CD8-positive, alpha-beta memory T cell (primary cell): ENCODE measurements at regions not wholly inside any gene's neighbourhood (a gene's known extent, or its start where the extent isn't known, plus 50 kb on each side); places are given as distances from the start of the nearest gene placed in this dataset.

Experiments used
- CTCF ChIA-PET: fragments of 350-600 bp; sonication (Branson Sonifier 250); formaldehyde crosslinking; loops from one replicate; lab custom pipeline; 2021; ENCODE audit warnings: antibody characterized with exemption; lab: Charles Lee
- POLR2A ChIA-PET: fragments of 350-600 bp; sonication (Branson Sonifier 250); formaldehyde crosslinking; loops from one replicate; lab custom pipeline; 2021; ENCODE audit warnings: antibody characterized with exemption; lab: Charles Lee
- DNase-seq, 5 donors: peaks; one replicate each; pipeline versions ENCODE4 v3.0.0 to v3.0.0-alpha.2; 2020 to 2022; ENCODE audit warnings: mixed read lengths in 1 of 5
- H3K27ac ChIP-seq: one replicate; pipeline ENCODE4 v1.7.0; 2013; ENCODE audit warnings: low read depth, mild to moderate bottlenecking, low read length, moderate library complexity
- H3K27me3 ChIP-seq: 2 replicates; pipeline ENCODE4 v1.7.0; 2013; ENCODE audit warnings: low read length, mild to moderate bottlenecking; ENCODE audit not compliant: insufficient read depth, poor library complexity, severe bottlenecking
- H3K36me3 ChIP-seq: 2 replicates; pipeline ENCODE4 v1.7.0; 2013; ENCODE audit warnings: mild to moderate bottlenecking, low read length, moderate library complexity; ENCODE audit not compliant: insufficient read depth
- H3K4me1 ChIP-seq: 2 replicates; pipeline ENCODE4 v1.7.0; 2013; ENCODE audit warnings: mild to moderate bottlenecking, low read length, moderate library complexity; ENCODE audit not compliant: insufficient read depth
- H3K4me3 ChIP-seq: 2 replicates; pipeline ENCODE4 v1.7.0; 2013; ENCODE audit warnings: mild to moderate bottlenecking, low read length
- H3K9me3 ChIP-seq: 2 replicates; pipeline ENCODE4 v1.7.0; 2013; ENCODE audit warnings: mild to moderate bottlenecking, low read length
- H3K27ac Mint-ChIP-seq, 8 donors: one replicate each; pipeline ENCODE4 v1.8.0; 2020 to 2021; ENCODE audit warnings: mixed read lengths in 8 of 8, mild to moderate bottlenecking in 6 of 8, inconsistent platforms in 3 of 8, moderate library complexity in 3 of 8
- H3K27me3 Mint-ChIP-seq, 2 donors: one replicate each; pipeline ENCODE4 v1.8.0; 2020 to 2021; ENCODE audit warnings: mixed read lengths in 2 of 2, mild to moderate bottlenecking in 1 of 2, moderate library complexity in 1 of 2
- H3K36me3 Mint-ChIP-seq, 3 donors: one replicate each; pipeline ENCODE4 v1.8.0; 2020 to 2021; ENCODE audit warnings: mixed read lengths in 3 of 3, inconsistent platforms in 1 of 3, mild to moderate bottlenecking in 1 of 3
- H3K4me1 Mint-ChIP-seq, 3 donors: one replicate each; pipeline ENCODE4 v1.8.0; 2020 to 2021; ENCODE audit warnings: mixed read lengths in 3 of 3, inconsistent platforms in 1 of 3, mild to moderate bottlenecking in 1 of 3
- H3K4me3 Mint-ChIP-seq, 7 donors: one replicate each; pipeline ENCODE4 v1.8.0; 2020 to 2021; ENCODE audit warnings: mixed read lengths in 7 of 7, mild to moderate bottlenecking in 6 of 7, moderate library complexity in 4 of 7, inconsistent platforms in 2 of 7
- H3K9me3 Mint-ChIP-seq, 5 donors: one replicate each; pipeline ENCODE4 v1.8.0; 2020 to 2022; ENCODE audit warnings: mixed read lengths in 5 of 5, mild to moderate bottlenecking in 3 of 5, moderate library complexity in 2 of 5, inconsistent platforms in 1 of 5

DNA sequence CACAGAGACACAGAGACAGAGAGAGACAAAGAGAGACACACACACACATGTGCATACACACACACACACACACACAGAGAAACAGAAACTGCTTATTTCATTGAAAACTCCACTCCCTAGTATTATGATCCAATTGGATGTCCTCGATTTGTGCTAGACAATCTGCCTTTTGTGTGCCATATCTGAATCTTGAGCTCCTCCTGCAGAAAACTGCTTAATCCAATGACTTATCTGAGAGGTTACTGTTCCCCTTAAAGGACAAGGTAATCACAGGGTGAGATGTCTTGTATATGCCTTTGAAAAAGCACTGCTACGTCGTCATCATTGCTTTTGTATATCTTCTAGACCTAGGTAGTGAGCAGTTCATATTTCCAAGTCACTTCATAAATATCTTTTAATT is 371.5 kb downstream of the LRIG3 start:
- Mint-ChIP-seq H3K4me3 (no peak overlapping the region), H3K9me3 (peaks cover 0 to 2% (median 0%) of the 10 kb centered on the region in 5 donors), H3K27ac (no peak overlapping the region), H3K27me3 (no peaks in the 10 kb centered on the region), H3K36me3 (no peaks in the 10 kb centered on the region), H3K4me1 (no peaks in the 10 kb centered on the region)
- no peaks in the 10 kb centered on the region for H3K27me3 ChIP-seq
- ChIA-PET CTCF (no interaction called here), POLR2A (no interaction called here)
- no peaks in the 10 kb centered on the region for H3K4me1 ChIP-seq
- no peaks in the 10 kb centered on the region for H3K9me3 ChIP-seq
- H3K4me3 ChIP-seq, result no peak overlapping the region
- H3K36me3 ChIP-seq, result no peaks in the 10 kb centered on the region
- no peak for DNase-seq
- no peak overlapping the region for H3K27ac ChIP-seq

DNA sequence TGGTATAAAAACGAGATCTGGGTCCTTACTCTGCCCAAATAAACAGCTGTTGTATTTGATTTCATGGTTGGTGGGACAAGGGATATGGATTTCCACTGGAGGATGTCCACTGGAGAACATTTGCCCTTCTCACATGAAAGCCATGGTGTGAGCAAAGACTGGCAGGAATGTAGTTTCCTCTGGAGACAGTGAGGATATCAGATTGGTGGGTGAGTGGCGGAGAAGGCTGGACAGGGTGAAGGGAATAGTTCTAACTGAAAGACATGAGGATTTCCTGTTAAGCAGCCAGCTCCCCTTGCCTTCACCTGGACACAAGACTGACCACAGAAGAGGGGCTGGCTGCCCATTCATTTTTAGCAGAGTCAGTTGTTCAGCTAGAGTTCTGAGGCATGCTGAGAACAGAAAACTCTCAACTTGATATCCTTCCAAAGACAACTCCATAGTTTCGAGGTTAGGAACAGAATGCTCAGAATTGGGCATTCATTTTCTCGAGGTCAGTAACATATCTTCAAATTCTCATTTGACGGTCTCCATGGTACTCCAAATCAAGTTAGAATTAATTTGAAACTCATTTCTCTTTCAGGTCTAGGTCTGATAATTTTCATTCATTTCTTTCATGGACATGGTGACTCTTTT is 365.7 kb downstream of the LRIG3 start:
- Histone ChIP-seq H3K4me3 (no peak overlapping the region), H3K27ac (no peak overlapping the region), H3K36me3 (no peaks in the 10 kb centered on the region), H3K9me3 (no peaks in the 10 kb centered on the region), H3K27me3 (no peaks in the 10 kb centered on the region), H3K4me1 (no peaks in the 10 kb centered on the region)
- H3K36me3 Mint-ChIP-seq, result no peaks in the 10 kb centered on the region
- DNase-seq, result no peak
- H3K27ac Mint-ChIP-seq, result no peak overlapping the region
- no peak overlapping the region for H3K4me3 Mint-ChIP-seq
- H3K4me1 Mint-ChIP-seq, result no peaks in the 10 kb centered on the region
- CTCF ChIA-PET, result no interaction called here
- POLR2A ChIA-PET, result no interaction called here
- H3K9me3 Mint-ChIP-seq, result peaks cover 0 to 8% (median 0%) of the 10 kb centered on the region in 5 donors
- no peaks in the 10 kb centered on the region for H3K27me3 Mint-ChIP-seq

DNA sequence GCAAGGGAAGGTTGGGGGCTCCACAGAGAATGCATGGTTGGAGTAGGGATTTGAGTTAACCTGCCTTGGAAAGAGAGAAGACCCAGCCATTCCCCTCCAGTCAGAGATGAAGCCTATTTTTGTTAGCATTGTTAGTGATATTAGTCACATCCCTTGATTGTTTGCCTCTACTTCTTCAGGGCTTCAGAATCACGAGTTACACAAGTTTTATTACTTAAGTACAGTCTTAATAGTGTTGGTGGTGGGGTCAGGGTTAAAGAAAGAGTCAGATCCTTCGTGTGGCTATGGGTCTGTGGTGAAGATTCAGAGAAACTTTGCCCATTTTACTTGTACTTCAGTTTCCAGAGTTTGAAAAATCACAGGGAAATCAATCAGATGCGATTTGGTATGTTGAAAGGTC is 363.1 kb downstream of the LRIG3 start:
- Histone ChIP-seq H3K36me3 (no peaks in the 10 kb centered on the region), H3K27me3 (no peaks in the 10 kb centered on the region), H3K9me3 (no peaks in the 10 kb centered on the region), H3K4me3 (no peak overlapping the region), H3K27ac (no peak overlapping the region), H3K4me1 (no peaks in the 10 kb centered on the region)
- H3K4me1 Mint-ChIP-seq, result no peaks in the 10 kb centered on the region
- H3K4me3 Mint-ChIP-seq, result no peak overlapping the region
- ChIA-PET CTCF (no interaction called here), POLR2A (no interaction called here)
- DNase-seq, result no peak
- no peaks in the 10 kb centered on the region for H3K36me3 Mint-ChIP-seq
- H3K9me3 Mint-ChIP-seq, result peaks cover 0 to 8% (median 0%) of the 10 kb centered on the region in 5 donors
- H3K27me3 Mint-ChIP-seq, result no peaks in the 10 kb centered on the region
- no peak overlapping the region for H3K27ac Mint-ChIP-seq

DNA sequence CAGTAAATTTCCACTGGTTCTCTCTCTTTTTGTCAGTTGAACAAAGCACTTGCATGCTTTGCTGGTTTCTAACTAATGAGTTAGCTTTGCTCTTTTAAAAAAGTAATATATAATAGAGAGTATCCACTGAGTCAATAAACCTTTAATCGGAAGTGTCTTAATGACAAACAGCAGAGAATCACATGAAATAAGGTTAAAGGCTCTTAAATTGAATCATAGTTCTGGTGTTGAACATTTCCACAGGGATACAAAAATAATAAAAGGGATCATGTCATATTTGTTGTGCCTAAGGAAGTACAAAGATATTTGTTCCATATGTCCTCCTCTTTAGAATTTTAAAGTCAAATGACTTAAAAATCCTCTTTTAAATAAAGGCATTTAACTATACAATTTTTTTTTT is 362.6 kb downstream of the LRIG3 start:
- Mint-ChIP-seq H3K36me3 (no peaks in the 10 kb centered on the region), H3K27me3 (no peaks in the 10 kb centered on the region), H3K4me1 (no peaks in the 10 kb centered on the region), H3K4me3 (no peak overlapping the region), H3K27ac (no peak overlapping the region), H3K9me3 (peaks cover 0 to 8% (median 0%) of the 10 kb centered on the region in 5 donors)
- POLR2A ChIA-PET, result no interaction called here
- no peaks in the 10 kb centered on the region for H3K4me1 ChIP-seq
- H3K36me3 ChIP-seq, result no peaks in the 10 kb centered on the region
- CTCF ChIA-PET, result no interaction called here
- no peak overlapping the region for H3K27ac ChIP-seq
- H3K9me3 ChIP-seq, result no peaks in the 10 kb centered on the region
- DNase-seq, result no peak
- H3K4me3 ChIP-seq, result no peak overlapping the region
- no peaks in the 10 kb centered on the region for H3K27me3 ChIP-seq

DNA sequence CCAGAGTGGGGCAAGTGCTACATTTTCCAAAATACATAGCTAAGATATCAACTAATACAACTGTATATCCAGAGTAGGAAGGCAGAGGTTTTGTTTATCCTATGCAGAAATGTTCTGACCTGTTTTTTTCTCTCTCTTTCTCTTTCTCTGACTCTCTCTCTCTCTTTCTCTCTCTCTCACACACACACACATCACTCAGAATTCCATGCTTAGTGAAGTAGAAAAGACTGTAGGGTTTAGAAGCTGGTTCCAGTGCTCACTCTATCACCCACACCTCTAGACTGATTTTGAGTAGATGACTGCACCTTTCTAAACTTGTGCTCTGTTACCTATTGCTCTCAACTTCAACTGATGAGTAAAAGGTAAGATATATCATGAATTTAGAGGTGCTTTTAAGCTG is 356.7 kb downstream of the LRIG3 start:
- no peak overlapping the region for H3K27ac Mint-ChIP-seq
- no peaks in the 10 kb centered on the region for H3K36me3 ChIP-seq
- peaks cover 0 to 5% (median 0%) of the 10 kb centered on the region in 5 donors for H3K9me3 Mint-ChIP-seq
- ChIA-PET POLR2A (no interaction called here), CTCF (no interaction called here)
- no peaks in the 10 kb centered on the region for H3K4me1 Mint-ChIP-seq
- no peak overlapping the region for H3K4me3 Mint-ChIP-seq
- no peaks in the 10 kb centered on the region for H3K9me3 ChIP-seq
- no peak for DNase-seq
- H3K4me1 ChIP-seq, result no peaks in the 10 kb centered on the region
- H3K36me3 Mint-ChIP-seq, result no peaks in the 10 kb centered on the region
- no peaks in the 10 kb centered on the region for H3K27me3 ChIP-seq
- H3K27me3 Mint-ChIP-seq, result no peaks in the 10 kb centered on the region
- H3K4me3 ChIP-seq, result no peak overlapping the region
- no peak overlapping the region for H3K27ac ChIP-seq

DNA sequence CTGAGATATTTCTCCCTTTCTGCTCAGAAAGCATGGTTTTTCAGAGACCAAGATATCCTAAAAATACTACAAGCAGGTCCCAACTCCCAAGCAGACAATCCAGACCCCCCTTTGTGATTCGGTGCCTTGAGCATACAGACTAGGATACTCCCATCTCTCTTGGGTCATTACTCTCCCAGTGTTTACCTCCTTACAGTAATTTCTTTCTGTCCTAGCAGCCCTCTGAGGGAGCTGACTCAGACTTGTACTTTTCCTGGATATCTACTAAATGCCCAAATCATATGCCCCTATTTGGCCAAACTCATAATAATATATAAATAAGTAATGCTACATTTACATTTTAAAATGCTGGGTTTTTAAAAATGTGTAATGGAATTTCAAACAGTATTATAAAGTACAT is 355.6 kb downstream of the LRIG3 start:
- Histone ChIP-seq H3K4me3 (no peak overlapping the region), H3K4me1 (no peaks in the 10 kb centered on the region), H3K27ac (no peak overlapping the region), H3K9me3 (no peaks in the 10 kb centered on the region), H3K27me3 (no peaks in the 10 kb centered on the region), H3K36me3 (no peaks in the 10 kb centered on the region)
- ChIA-PET POLR2A (no interaction called here), CTCF (no interaction called here)
- Mint-ChIP-seq H3K4me1 (no peaks in the 10 kb centered on the region), H3K4me3 (no peak overlapping the region), H3K36me3 (no peaks in the 10 kb centered on the region), H3K27me3 (no peaks in the 10 kb centered on the region), H3K27ac (no peak overlapping the region), H3K9me3 (peaks cover 0 to 5% (median 0%) of the 10 kb centered on the region in 5 donors)
- DNase-seq, result no peak

DNA sequence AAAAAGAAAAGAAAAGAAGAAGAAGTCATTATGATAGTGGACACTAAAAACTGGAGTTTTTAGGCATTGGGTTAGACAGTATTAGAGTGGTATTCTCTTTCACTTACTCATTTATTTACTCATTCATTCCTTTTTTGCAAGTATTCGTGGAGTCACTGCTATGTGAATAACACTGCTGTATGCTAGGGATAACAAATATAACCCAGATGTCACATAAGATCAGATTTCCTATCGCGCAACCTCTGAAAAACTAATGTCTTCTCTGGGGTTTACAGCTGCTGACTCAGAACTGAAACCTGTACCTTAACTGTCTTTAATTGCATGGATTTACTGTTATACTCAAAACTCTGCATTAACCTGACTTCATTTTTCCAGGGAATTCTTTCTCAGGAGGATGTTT is 353.7 kb downstream of the LRIG3 start:
- no peaks in the 10 kb centered on the region for H3K36me3 ChIP-seq
- no peak for DNase-seq
- no peak overlapping the region for H3K4me3 ChIP-seq
- ChIA-PET POLR2A (no interaction called here), CTCF (no interaction called here)
- no peaks in the 10 kb centered on the region for H3K4me1 ChIP-seq
- H3K4me1 Mint-ChIP-seq, result no peaks in the 10 kb centered on the region
- no peaks in the 10 kb centered on the region for H3K27me3 ChIP-seq
- H3K27ac ChIP-seq, result no peak overlapping the region
- H3K9me3 ChIP-seq, result no peaks in the 10 kb centered on the region
- H3K27ac Mint-ChIP-seq, result no peak overlapping the region
- H3K27me3 Mint-ChIP-seq, result no peaks in the 10 kb centered on the region
- no peak overlapping the region for H3K4me3 Mint-ChIP-seq
- H3K36me3 Mint-ChIP-seq, result no peaks in the 10 kb centered on the region
- H3K9me3 Mint-ChIP-seq, result peaks cover 0 to 5% (median 2%) of the 10 kb centered on the region in 5 donors

DNA sequence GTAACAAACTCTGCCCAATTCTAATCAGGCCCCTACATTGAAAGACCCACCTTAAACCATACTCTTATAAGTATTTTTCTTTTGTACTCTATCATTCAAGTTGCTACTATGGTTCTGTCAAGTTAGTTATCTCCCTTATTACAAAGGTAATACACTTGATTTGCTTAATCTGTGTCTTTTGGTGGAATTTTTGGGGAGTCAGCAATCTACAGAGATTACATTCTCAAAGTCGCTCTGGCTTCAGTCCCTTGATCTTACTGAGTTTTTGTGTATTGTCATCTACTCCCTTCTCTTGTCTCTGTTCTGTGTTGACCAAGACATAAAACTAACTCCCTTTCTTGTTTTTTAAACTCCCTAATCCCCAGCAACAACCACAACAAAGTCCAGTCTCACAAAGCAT is 353.1 kb downstream of the LRIG3 start:
- H3K27ac Mint-ChIP-seq, result no peak overlapping the region
- H3K27ac ChIP-seq, result no peak overlapping the region

More for the DNA sequence above, 353.1 kb downstream of the LRIG3 start:
- ChIA-PET POLR2A (no interaction called here), CTCF (no interaction called here)
- Mint-ChIP-seq H3K4me1 (no peaks in the 10 kb centered on the region), H3K9me3 (peaks cover 0 to 5% (median 2%) of the 10 kb centered on the region in 5 donors), H3K27me3 (no peaks in the 10 kb centered on the region), H3K36me3 (no peaks in the 10 kb centered on the region), H3K4me3 (no peak overlapping the region)
- Histone ChIP-seq H3K27me3 (no peaks in the 10 kb centered on the region), H3K4me1 (no peaks in the 10 kb centered on the region), H3K36me3 (no peaks in the 10 kb centered on the region), H3K4me3 (no peak overlapping the region), H3K9me3 (no peaks in the 10 kb centered on the region)
- DNase-seq, result no peak
